DMS79 treated with DMSO at 0.1 percent for 48 hours (cell line): ENCODE measurements at regions not wholly inside any gene's neighbourhood (a gene's known extent, or its start where the extent isn't known, plus 50 kb on each side); places are given as distances from the start of the nearest gene placed in this dataset.
"Not testable (repeated sequence)": the region's sequence is repeated elsewhere in the genome, so short reads cannot be mapped to it uniquely, and the experiment has no call there.

Experiments used
- DNase-seq: peaks from one replicate; lab custom pipeline; 2025; lab: John Stamatoyannopoulos, UW

GRCh38 chr18:78410094-78410786 is 569.4 kb upstream of the SALL3 start:
- DNase-seq, result no peak

GRCh38 chr18:78411539-78411938 is 568.1 kb upstream of the SALL3 start:
- no peak for DNase-seq

GRCh38 chr18:78414302-78414701 is 565.3 kb upstream of the SALL3 start:
- DNase-seq, result no peak

GRCh38 chr18:78416853-78417252 is 562.8 kb upstream of the SALL3 start:
- no peak for DNase-seq

GRCh38 chr18:78418379-78418778 is 561.2 kb upstream of the SALL3 start:
- no peak for DNase-seq

- DNase-seq, result no peak
These were observed 560.4 kb upstream of the SALL3 start for GRCh38 chr18:78419171-78419570.

- no peak for DNase-seq
These were observed 559.5 kb upstream of the SALL3 start for GRCh38 chr18:78420116-78420515.

GRCh38 chr18:78421392-78421791 is 558.2 kb upstream of the SALL3 start:
- DNase-seq, result no peak

GRCh38 chr18:78422336-78422735 is 557.3 kb upstream of the SALL3 start:
- DNase-seq, result no peak

GRCh38 chr18:78423811-78424210 is 555.8 kb upstream of the SALL3 start:
- DNase-seq, result no peak

- DNase-seq, result no peak
These were observed 555.1 kb upstream of the SALL3 start for GRCh38 chr18:78424403-78425018.

- DNase-seq, result no peak
These were observed 554.6 kb upstream of the SALL3 start for GRCh38 chr18:78425019-78425412.

- no peak for DNase-seq
These were observed 552.5 kb upstream of the SALL3 start for GRCh38 chr18:78427081-78427480.

- DNase-seq, result no peak
These were observed 550.2 kb upstream of the SALL3 start for GRCh38 chr18:78429127-78430108.

GRCh38 chr18:78430131-78430758 is 549.4 kb upstream of the SALL3 start:
- peak; percentile 27 for DNase-seq

- no peak for DNase-seq
These were observed 548.0 kb upstream of the SALL3 start for GRCh38 chr18:78431606-78432005.

GRCh38 chr18:78433562-78433961 is 546.1 kb upstream of the SALL3 start:
- DNase-seq, result no peak

- DNase-seq, result no peak
These were observed 543.5 kb upstream of the SALL3 start for GRCh38 chr18:78436110-78436509.

GRCh38 chr18:78438235-78438634 is 541.4 kb upstream of the SALL3 start:
- not testable (repeated sequence) for DNase-seq

- DNase-seq, result no peak
These were observed 533.7 kb upstream of the SALL3 start for GRCh38 chr18:78445880-78446279.

GRCh38 chr18:78447211-78447610 is 532.4 kb upstream of the SALL3 start:
- DNase-seq, result no peak

- no peak for DNase-seq
These were observed 531.5 kb upstream of the SALL3 start for GRCh38 chr18:78448106-78448505.
